Astrocyte (in vitro differentiated cells and primary cell): ENCODE measurements at regions not wholly inside any gene's neighbourhood (a gene's known extent, or its start where the extent isn't known, plus 50 kb on each side); places are given as distances from the start of the nearest gene placed in this dataset.

Experiments
- DNase-seq: peaks from one replicate; pipeline ENCODE4 v3.0.0-alpha.2; 2010; ENCODE audit warnings: low read depth
- FAIRE-seq: peaks from 2 replicates; lab custom pipeline; 2011; peaks lifted over from hg19 to GRCh38; lab: Jason Lieb, UNC
- H2AFZ ChIP-seq: 2 replicates; pipeline ENCODE4 v1.6.0; 2012; ENCODE audit warnings: low read depth, low read length, inconsistent platforms
- H3K27ac ChIP-seq: 2 replicates; pipeline ENCODE4 v1.5.1; 2011; ENCODE audit warnings: low read depth, low read length, inconsistent platforms
- H3K27me3 ChIP-seq: 2 replicates; pipeline ENCODE4 v1.6.0; 2011; ENCODE audit warnings: low read length, inconsistent platforms; ENCODE audit not compliant: insufficient read depth
- H3K36me3 ChIP-seq: 2 replicates; pipeline ENCODE4 v1.5.1; 2011; ENCODE audit warnings: low read length, inconsistent platforms; ENCODE audit not compliant: insufficient read depth
- H3K4me1 ChIP-seq: 2 replicates; pipeline ENCODE4 v1.5.1; 2011; ENCODE audit warnings: low read length, inconsistent platforms; ENCODE audit not compliant: insufficient read depth
- H3K4me2 ChIP-seq: 2 replicates; pipeline ENCODE4 v1.6.0; 2012; ENCODE audit warnings: low read length, inconsistent platforms
- H3K4me3 ChIP-seq: 2 replicates; pipeline ENCODE4 v1.5.1; 2011; ENCODE audit warnings: low read depth, mild to moderate bottlenecking, low read length, inconsistent platforms; ENCODE audit not compliant: insufficient read depth
- H3K79me2 ChIP-seq: 2 replicates; pipeline ENCODE4 v1.6.0; 2012; ENCODE audit warnings: mild to moderate bottlenecking, low read length, inconsistent platforms; ENCODE audit not compliant: insufficient read depth
- H3K9ac ChIP-seq: 2 replicates; pipeline ENCODE4 v1.6.0; 2012; ENCODE audit warnings: mild to moderate bottlenecking, low read length, inconsistent platforms
- H3K9me3 ChIP-seq: 2 replicates; pipeline ENCODE4 v1.5.1; 2012; ENCODE audit warnings: low read depth, mild to moderate bottlenecking, low read length, inconsistent platforms; ENCODE audit not compliant: insufficient read depth
- H4K20me1 ChIP-seq: 2 replicates; pipeline ENCODE4 v1.6.0; 2012; ENCODE audit warnings: low read length, inconsistent platforms; ENCODE audit not compliant: insufficient read depth
- H3K27ac Mint-ChIP-seq: one replicate; pipeline ENCODE4 v1.8.0; 2021; ENCODE audit warnings: mild to moderate bottlenecking, mixed read lengths; ENCODE audit not compliant: unreplicated experiment
- H3K27me3 Mint-ChIP-seq: one replicate; pipeline ENCODE4 v1.8.0; 2021; ENCODE audit warnings: low read depth, mixed read lengths; ENCODE audit not compliant: unreplicated experiment
- H3K36me3 Mint-ChIP-seq: one replicate; pipeline ENCODE4 v1.8.0; 2021; ENCODE audit warnings: low read depth, mixed read lengths; ENCODE audit not compliant: unreplicated experiment
- H3K4me1 Mint-ChIP-seq: one replicate; pipeline ENCODE4 v1.8.0; 2021; ENCODE audit warnings: low read depth, mixed read lengths; ENCODE audit not compliant: unreplicated experiment
- H3K4me3 Mint-ChIP-seq: one replicate; pipeline ENCODE4 v1.8.0; 2021; ENCODE audit warnings: mild to moderate bottlenecking, moderate library complexity, mixed read lengths; ENCODE audit not compliant: unreplicated experiment
- H3K9me3 Mint-ChIP-seq: one replicate; pipeline ENCODE4 v1.8.0; 2021; ENCODE audit warnings: mild to moderate bottlenecking, mixed read lengths; ENCODE audit not compliant: unreplicated experiment
- EZH2 ChIP-seq: IDR thresholded peaks from 2 replicates; pipeline ENCODE4 v1.6.1; 2012; ENCODE audit warnings: mild to moderate bottlenecking, low read length, inconsistent platforms; ENCODE audit not compliant: insufficient read depth
- TF ChIP-seq, protein P1 (sequence below): IDR thresholded peaks from 2 replicates; pipeline ENCODE4 v1.5.1; 2011; ENCODE audit warnings: low read depth, mild to moderate bottlenecking, inconsistent platforms, low read length, moderate library complexity; ENCODE audit not compliant: insufficient read depth

DNA sequence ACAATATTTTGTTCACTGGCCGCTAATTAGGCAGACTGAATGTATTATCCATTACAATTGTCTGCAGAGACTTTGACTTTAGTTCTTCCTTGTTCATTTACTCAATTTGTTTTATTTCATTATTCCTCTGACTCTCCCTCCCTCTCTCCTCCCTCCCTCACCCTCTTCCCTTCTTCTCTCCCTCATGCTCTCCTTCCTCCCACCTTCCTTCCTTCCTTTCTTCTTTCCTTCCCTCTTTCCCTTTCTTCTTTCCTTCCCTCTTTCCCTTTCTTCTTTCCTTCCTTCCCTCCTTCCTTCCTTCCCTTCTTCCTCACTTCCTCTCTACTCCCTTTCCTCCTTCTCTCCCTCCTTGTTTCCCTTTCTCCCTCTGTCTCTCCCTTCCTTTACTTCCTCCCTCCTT is 1591.0 kb upstream of the SLC10A2 start:
- no peaks in the 10 kb centered on the region for H3K4me1 Mint-ChIP-seq
- no peaks in the 10 kb centered on the region for H3K27me3 Mint-ChIP-seq
- Histone ChIP-seq H2AFZ (no peak overlapping the region), H3K9me3 (no peaks in the 10 kb centered on the region), H3K4me1 (no peaks in the 10 kb centered on the region), H3K4me3 (no peak overlapping the region), H3K27me3 (no peaks in the 10 kb centered on the region), H3K36me3 (no peaks in the 10 kb centered on the region), H3K4me2 (no peak overlapping the region), H3K79me2 (no peaks in the 10 kb centered on the region), H3K27ac (no peak overlapping the region), H4K20me1 (no peaks in the 10 kb centered on the region), H3K9ac (no peak overlapping the region)
- no peaks in the 10 kb centered on the region for H3K9me3 Mint-ChIP-seq
- no peaks in the 10 kb centered on the region for H3K36me3 Mint-ChIP-seq
- DNase-seq (no peak), FAIRE-seq (no peak)
- TF ChIP-seq EZH2: no peak
- TF ChIP-seq, protein P1, sequence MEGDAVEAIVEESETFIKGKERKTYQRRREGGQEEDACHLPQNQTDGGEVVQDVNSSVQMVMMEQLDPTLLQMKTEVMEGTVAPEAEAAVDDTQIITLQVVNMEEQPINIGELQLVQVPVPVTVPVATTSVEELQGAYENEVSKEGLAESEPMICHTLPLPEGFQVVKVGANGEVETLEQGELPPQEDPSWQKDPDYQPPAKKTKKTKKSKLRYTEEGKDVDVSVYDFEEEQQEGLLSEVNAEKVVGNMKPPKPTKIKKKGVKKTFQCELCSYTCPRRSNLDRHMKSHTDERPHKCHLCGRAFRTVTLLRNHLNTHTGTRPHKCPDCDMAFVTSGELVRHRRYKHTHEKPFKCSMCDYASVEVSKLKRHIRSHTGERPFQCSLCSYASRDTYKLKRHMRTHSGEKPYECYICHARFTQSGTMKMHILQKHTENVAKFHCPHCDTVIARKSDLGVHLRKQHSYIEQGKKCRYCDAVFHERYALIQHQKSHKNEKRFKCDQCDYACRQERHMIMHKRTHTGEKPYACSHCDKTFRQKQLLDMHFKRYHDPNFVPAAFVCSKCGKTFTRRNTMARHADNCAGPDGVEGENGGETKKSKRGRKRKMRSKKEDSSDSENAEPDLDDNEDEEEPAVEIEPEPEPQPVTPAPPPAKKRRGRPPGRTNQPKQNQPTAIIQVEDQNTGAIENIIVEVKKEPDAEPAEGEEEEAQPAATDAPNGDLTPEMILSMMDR: no peak
- H3K27ac Mint-ChIP-seq: no peak overlapping the region
- H3K4me3 Mint-ChIP-seq: no peak overlapping the region

DNA sequence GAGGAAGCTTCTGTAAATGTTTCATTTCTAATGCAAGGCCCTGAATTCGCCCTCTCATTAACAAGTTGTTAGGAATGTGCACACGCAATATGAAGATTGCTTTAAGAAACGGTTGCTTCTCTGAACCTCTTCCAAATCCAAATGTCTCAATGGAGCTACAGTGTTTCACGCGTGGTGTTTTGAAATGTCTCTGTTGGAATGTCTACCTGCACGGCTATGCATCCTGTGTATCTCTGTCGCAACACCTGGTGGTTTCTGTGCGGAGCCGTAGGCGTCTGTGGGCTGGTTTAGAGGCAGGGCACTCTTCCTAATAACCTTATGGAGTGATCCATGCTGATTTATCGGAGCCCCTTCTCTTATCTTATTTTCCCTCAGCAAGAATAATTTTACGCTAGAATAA is 1584.2 kb upstream of the SLC10A2 start:
- FAIRE-seq: no peak
- no peaks in the 10 kb centered on the region for H3K4me1 Mint-ChIP-seq
- H3K36me3 Mint-ChIP-seq: no peaks in the 10 kb centered on the region

DNA sequence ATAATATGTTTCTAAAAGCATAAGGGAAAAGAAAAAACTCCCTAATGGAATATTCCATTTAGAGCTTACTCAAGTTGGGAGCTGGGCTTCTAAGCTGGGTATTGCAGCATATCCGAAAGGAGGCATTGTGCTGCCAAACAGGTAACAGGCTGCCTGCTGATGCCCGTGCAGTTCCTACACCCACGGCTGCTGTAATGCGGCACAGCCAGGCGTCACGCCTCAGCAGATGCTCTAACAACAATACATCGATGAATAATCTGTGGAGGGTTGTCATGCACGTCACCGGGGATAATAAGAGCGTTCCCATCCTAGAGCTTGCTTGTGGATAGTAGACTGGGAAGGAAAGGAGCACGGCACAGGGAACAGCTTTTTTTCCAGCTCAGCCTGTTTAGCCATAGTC is 1582.1 kb upstream of the SLC10A2 start:
- Histone ChIP-seq H3K4me1 (no peaks in the 10 kb centered on the region), H2AFZ (no peak overlapping the region), H3K9ac (no peak overlapping the region), H3K9me3 (no peaks in the 10 kb centered on the region), H3K4me2 (no peak overlapping the region), H3K79me2 (no peaks in the 10 kb centered on the region), H4K20me1 (no peaks in the 10 kb centered on the region), H3K36me3 (no peaks in the 10 kb centered on the region), H3K27me3 (no peaks in the 10 kb centered on the region), H3K4me3 (no peak overlapping the region), H3K27ac (no peak overlapping the region)
- H3K4me3 Mint-ChIP-seq: no peak overlapping the region
- H3K27me3 Mint-ChIP-seq: no peaks in the 10 kb centered on the region
- H3K9me3 Mint-ChIP-seq: no peaks in the 10 kb centered on the region
- no peak for FAIRE-seq
- no peaks in the 10 kb centered on the region for H3K4me1 Mint-ChIP-seq
- H3K36me3 Mint-ChIP-seq: no peaks in the 10 kb centered on the region
- DNase-seq: no peak
- no peak overlapping the region for H3K27ac Mint-ChIP-seq
- no peak for TF ChIP-seq EZH2
- TF ChIP-seq, protein P1: no peak

More for the DNA sequence above, 1584.2 kb upstream of the SLC10A2 start:
- Histone ChIP-seq H3K79me2 (no peaks in the 10 kb centered on the region), H3K9ac (no peak overlapping the region), H3K27ac (no peak overlapping the region), H3K4me2 (no peak overlapping the region), H3K4me3 (no peak overlapping the region), H3K36me3 (no peaks in the 10 kb centered on the region), H3K27me3 (no peaks in the 10 kb centered on the region), H2AFZ (no peak overlapping the region), H3K4me1 (no peaks in the 10 kb centered on the region), H4K20me1 (no peaks in the 10 kb centered on the region), H3K9me3 (no peaks in the 10 kb centered on the region)
- H3K27ac Mint-ChIP-seq: no peak overlapping the region
- no peak for DNase-seq
- H3K4me3 Mint-ChIP-seq: no peak overlapping the region
- TF ChIP-seq, protein P1: no peak
- TF ChIP-seq EZH2: no peak
- no peaks in the 10 kb centered on the region for H3K9me3 Mint-ChIP-seq
- H3K27me3 Mint-ChIP-seq: no peaks in the 10 kb centered on the region
